K562 (cell line): ENCODE measurements at regions not wholly inside any gene's neighbourhood (a gene's known extent, or its start where the extent isn't known, plus 50 kb on each side); places are given as distances from the start of the nearest gene placed in this dataset.

ENCODE experiments used
- CBFA2T2 ChIP-seq: fragments of 450-650 bp; conservative IDR thresholded peaks from 2 replicates; pipeline ENCODE4 v1.6.1; 2017; ENCODE audit warnings: mild to moderate bottlenecking
- CREB1 ChIP-seq, 2 experiments: sonication (generic) in 1 of 2; formaldehyde crosslinking in 1 of 2; IDR thresholded peaks; 2 replicates each; pipeline versions ENCODE4 v1.6.1 to v1.8.0; 2012 to 2022; ENCODE audit warnings: inconsistent platforms in 1 of 2, mild to moderate bottlenecking in 1 of 2, missing genetic modification reagents in 1 of 2, moderate library complexity in 1 of 2
- DMBX1 ChIP-seq: fragments of 250-450 bp; sonication (Bioruptor Pico); IDR thresholded peaks from 2 replicates; pipeline ENCODE4 v1.8.0; 2022; ENCODE audit warnings: inconsistent platforms, mild to moderate bottlenecking, moderate library complexity, borderline replicate concordance
- HLTF ChIP-seq: fragments of 450-650 bp; IDR thresholded peaks from 2 replicates; pipeline ENCODE4 v1.6.1; 2016
- KDM1A ChIP-seq, 2 experiments: fragments of 450-650 bp; IDR thresholded peaks; 2 replicates each; pipeline ENCODE4 v1.6.1; 2016; ENCODE audit warnings: mild to moderate bottlenecking in 2 of 2
- KHSRP ChIP-seq: fragments of 450-650 bp; IDR thresholded peaks from 2 replicates; pipeline ENCODE4 v1.6.1; 2017
- MEF2A ChIP-seq: IDR thresholded peaks from 2 replicates; pipeline ENCODE4 v1.6.1; 2011; ENCODE audit warnings: low read depth, mild to moderate bottlenecking, low read length, moderate library complexity; ENCODE audit not compliant: control insufficient read depth
- MTA2 ChIP-seq: fragments of 450-650 bp; IDR thresholded peaks from 2 replicates; pipeline ENCODE4 v1.6.1; 2016; ENCODE audit warnings: low read depth
- MYBL2 ChIP-seq, 2 experiments: fragments of 450-650 bp in 1 of 2; sonication (generic) in 1 of 2; formaldehyde crosslinking in 1 of 2; IDR thresholded peaks; 2 replicates each; pipeline versions ENCODE4 v1.6.1 to v1.8.1; 2017 to 2022; ENCODE audit warnings: borderline replicate concordance in 1 of 2, inconsistent platforms in 1 of 2, low read depth in 1 of 2, mild to moderate bottlenecking in 1 of 2, missing genetic modification reagents in 1 of 2, moderate library complexity in 1 of 2
- NELFE ChIP-seq: IDR thresholded peaks from 2 replicates; pipeline ENCODE4 v1.6.1; 2011; ENCODE audit warnings: mild to moderate bottlenecking; ENCODE audit not compliant: insufficient read depth, insufficient read length
- NFE2L1 ChIP-seq: fragments of 450-650 bp; IDR thresholded peaks from 2 replicates; pipeline ENCODE4 v1.6.1; 2016; ENCODE audit warnings: missing genetic modification characterization, low read depth, mild to moderate bottlenecking, missing compliant biosample characterization, moderate library complexity, borderline replicate concordance
- RBM15 ChIP-seq: fragments of 200-400 bp; formaldehyde crosslinking; IDR thresholded peaks from 2 replicates; pipeline ENCODE4 v1.6.1; 2018; ENCODE audit warnings: mild to moderate bottlenecking, low read length, moderate library complexity; ENCODE audit not compliant: insufficient read depth
- RUNX1 ChIP-seq: sonication (generic); IDR thresholded peaks from 2 replicates; pipeline ENCODE4 v1.6.1; 2016; ENCODE audit warnings: antibody characterized with exemption, low read depth
- STAT5A ChIP-seq: IDR thresholded peaks from 2 replicates; pipeline ENCODE4 v1.6.1; 2012; ENCODE audit warnings: low read length, inconsistent platforms, borderline replicate concordance
- STAT5B ChIP-seq: fragments of 250-450 bp; sonication (Bioruptor Pico); IDR thresholded peaks from 2 replicates; pipeline ENCODE4 v1.8.0; 2021; ENCODE audit warnings: mild to moderate bottlenecking, inconsistent platforms
- TCF3 ChIP-seq: sonication (generic); formaldehyde crosslinking; IDR thresholded peaks from 2 replicates; pipeline ENCODE4 v1.4.0; 2020; ENCODE audit warnings: mild to moderate bottlenecking, missing genetic modification reagents
- THRAP3 ChIP-seq: fragments of 450-650 bp; IDR thresholded peaks from 2 replicates; pipeline ENCODE4 v1.6.1; 2016; ENCODE audit warnings: mild to moderate bottlenecking, inconsistent platforms, borderline replicate concordance
- ZNF23 ChIP-seq: fragments of 250-450 bp; sonication (Bioruptor Pico); IDR thresholded peaks from 2 replicates; pipeline ENCODE4 v1.4.0; 2020; ENCODE audit warnings: mild to moderate bottlenecking
- ZNF280A ChIP-seq: fragments of 450-650 bp; IDR thresholded peaks from 2 replicates; pipeline ENCODE4 v1.6.1; 2018; ENCODE audit warnings: mild to moderate bottlenecking, low read depth; ENCODE audit not compliant: partially characterized antibody
- TF ChIP-seq, protein P1 (sequence below): fragments of 450-650 bp; IDR thresholded peaks from 2 replicates; pipeline ENCODE4 v1.6.1; 2017; ENCODE audit warnings: antibody characterized with exemption, mild to moderate bottlenecking
- TF ChIP-seq, protein P2 (sequence below): fragments of 450-650 bp; IDR thresholded peaks from one replicate; pipeline ENCODE4 v1.6.1; 2018; ENCODE audit warnings: mild to moderate bottlenecking, moderate library complexity; ENCODE audit not compliant: partially characterized antibody
- TF ChIP-seq, protein P3 (sequence below): fragments of 200-800 bp; sonication (Bioruptor generic); IDR thresholded peaks from 2 replicates; pipeline ENCODE4 v1.6.1; 2017; ENCODE audit warnings: missing genetic modification characterization, missing compliant biosample characterization

DNA sequence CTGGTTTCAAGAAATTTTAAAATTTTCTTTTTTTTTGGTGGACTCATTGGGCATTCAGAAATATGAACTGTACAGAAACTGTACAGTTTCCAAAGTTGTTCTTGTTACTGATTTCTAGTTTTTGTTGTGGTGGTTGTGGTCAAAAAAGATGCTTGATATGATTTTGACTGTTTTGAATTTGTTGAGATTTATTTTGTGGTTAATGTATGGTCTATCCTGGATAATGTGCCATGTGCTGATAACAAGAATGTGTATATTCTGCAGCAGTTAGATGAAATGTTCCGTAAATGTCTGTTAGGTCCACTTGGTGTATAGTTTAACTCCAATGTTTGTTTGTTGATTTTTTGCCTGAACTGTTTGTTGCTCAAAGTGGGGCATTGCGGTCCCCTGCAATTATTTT is 127.6 kb upstream of the NUDT6 start (continued):
- TF ChIP-seq CREB1 (IDR thresholded peaks at IDR 0.05) (no peak), CREB1 (CRISPR knock-in tag; IDR thresholded peaks at IDR 0.05) (no peak), ZNF23 (CRISPR knock-in tag) (no peak), RUNX1 (no peak), STAT5A (peak; percentile 21; the same call in 1 of the 2 replicates), MEF2A (no peak), TCF3 (CRISPR knock-in tag) (peak; percentile 74), MTA2 (0 out of 2 replicates have a peak, but pooled peaks have one; percentile 13), KHSRP (no peak), STAT5B (CRISPR knock-in tag) (no peak), ZNF280A (no peak), THRAP3 (no peak), NFE2L1 (tag) (no peak), DMBX1 (CRISPR knock-in tag) (no peak), KDM1A (IDR thresholded peaks at IDR 0.05) (peak; percentile 93 to 94), HLTF (no peak), CBFA2T2 (peak; percentile 55), RBM15 (no peak), MYBL2 (IDR thresholded peaks at IDR 0.05; ENCODE audit: low read depth) (no peak), MYBL2 (CRISPR knock-in tag; IDR thresholded peaks at IDR 0.05; ENCODE audit: borderline replicate concordance) (no peak), NELFE (no peak)
- TF ChIP-seq, protein P1, sequence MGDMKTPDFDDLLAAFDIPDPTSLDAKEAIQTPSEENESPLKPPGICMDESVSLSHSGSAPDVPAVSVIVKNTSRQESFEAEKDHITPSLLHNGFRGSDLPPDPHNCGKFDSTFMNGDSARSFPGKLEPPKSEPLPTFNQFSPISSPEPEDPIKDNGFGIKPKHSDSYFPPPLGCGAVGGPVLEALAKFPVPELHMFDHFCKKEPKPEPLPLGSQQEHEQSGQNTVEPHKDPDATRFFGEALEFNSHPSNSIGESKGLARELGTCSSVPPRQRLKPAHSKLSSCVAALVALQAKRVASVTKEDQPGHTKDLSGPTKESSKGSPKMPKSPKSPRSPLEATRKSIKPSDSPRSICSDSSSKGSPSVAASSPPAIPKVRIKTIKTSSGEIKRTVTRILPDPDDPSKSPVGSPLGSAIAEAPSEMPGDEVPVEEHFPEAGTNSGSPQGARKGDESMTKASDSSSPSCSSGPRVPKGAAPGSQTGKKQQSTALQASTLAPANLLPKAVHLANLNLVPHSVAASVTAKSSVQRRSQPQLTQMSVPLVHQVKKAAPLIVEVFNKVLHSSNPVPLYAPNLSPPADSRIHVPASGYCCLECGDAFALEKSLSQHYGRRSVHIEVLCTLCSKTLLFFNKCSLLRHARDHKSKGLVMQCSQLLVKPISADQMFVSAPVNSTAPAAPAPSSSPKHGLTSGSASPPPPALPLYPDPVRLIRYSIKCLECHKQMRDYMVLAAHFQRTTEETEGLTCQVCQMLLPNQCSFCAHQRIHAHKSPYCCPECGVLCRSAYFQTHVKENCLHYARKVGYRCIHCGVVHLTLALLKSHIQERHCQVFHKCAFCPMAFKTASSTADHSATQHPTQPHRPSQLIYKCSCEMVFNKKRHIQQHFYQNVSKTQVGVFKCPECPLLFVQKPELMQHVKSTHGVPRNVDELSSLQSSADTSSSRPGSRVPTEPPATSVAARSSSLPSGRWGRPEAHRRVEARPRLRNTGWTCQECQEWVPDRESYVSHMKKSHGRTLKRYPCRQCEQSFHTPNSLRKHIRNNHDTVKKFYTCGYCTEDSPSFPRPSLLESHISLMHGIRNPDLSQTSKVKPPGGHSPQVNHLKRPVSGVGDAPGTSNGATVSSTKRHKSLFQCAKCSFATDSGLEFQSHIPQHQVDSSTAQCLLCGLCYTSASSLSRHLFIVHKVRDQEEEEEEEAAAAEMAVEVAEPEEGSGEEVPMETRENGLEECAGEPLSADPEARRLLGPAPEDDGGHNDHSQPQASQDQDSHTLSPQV, result no peak
- TF ChIP-seq, protein P2, sequence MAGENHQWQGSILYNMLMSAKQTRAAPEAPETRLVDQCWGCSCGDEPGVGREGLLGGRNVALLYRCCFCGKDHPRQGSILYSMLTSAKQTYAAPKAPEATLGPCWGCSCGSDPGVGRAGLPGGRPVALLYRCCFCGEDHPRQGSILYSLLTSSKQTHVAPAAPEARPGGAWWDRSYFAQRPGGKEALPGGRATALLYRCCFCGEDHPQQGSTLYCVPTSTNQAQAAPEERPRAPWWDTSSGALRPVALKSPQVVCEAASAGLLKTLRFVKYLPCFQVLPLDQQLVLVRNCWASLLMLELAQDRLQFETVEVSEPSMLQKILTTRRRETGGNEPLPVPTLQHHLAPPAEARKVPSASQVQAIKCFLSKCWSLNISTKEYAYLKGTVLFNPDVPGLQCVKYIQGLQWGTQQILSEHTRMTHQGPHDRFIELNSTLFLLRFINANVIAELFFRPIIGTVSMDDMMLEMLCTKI, result no peak
- TF ChIP-seq, protein P3, sequence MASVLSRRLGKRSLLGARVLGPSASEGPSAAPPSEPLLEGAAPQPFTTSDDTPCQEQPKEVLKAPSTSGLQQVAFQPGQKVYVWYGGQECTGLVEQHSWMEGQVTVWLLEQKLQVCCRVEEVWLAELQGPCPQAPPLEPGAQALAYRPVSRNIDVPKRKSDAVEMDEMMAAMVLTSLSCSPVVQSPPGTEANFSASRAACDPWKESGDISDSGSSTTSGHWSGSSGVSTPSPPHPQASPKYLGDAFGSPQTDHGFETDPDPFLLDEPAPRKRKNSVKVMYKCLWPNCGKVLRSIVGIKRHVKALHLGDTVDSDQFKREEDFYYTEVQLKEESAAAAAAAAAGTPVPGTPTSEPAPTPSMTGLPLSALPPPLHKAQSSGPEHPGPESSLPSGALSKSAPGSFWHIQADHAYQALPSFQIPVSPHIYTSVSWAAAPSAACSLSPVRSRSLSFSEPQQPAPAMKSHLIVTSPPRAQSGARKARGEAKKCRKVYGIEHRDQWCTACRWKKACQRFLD, result no peak
